Breast epithelium (tissue), 3 donors: ENCODE measurements at regions not wholly inside any gene's neighbourhood (a gene's known extent, or its start where the extent isn't known, plus 50 kb on each side); places are given as distances from the start of the nearest gene placed in this dataset.

ENCODE experiments used
- POLR2A ChIP-seq: fragments of 450-650 bp; IDR thresholded peaks from one replicate; pipeline ENCODE4 v1.6.1; 2016; ENCODE audit warnings: antibody characterized with exemption, mild to moderate bottlenecking, moderate library complexity
- TF ChIP-seq, protein P1 (sequence below), 3 donors: fragments of 450-650 bp; IDR thresholded peaks; one replicate each; pipeline ENCODE4 v1.5.1; 2016 to 2017; ENCODE audit warnings: antibody characterized with exemption in 3 of 3, mild to moderate bottlenecking in 3 of 3, moderate library complexity in 3 of 3

DNA sequence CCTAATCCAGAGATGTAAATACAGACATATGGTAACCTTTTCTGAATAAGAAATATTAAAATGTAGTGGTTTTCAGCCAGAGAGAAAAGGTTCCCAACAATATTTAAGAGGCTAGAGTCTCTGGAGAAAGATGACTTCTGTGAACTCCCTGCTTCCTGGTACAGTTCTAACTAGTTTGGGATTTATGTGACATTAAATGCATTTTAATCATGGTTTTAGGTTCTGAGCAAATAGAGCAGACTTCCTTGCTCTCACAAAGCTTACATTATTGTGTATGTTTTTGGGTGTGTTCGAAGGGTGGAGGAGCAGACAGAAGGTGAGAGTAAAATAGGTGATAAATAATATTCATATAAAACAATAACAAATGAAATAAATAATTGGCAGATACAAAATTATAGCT is 250.1 kb upstream of the LUZP2 start:
- TF ChIP-seq, protein P1, sequence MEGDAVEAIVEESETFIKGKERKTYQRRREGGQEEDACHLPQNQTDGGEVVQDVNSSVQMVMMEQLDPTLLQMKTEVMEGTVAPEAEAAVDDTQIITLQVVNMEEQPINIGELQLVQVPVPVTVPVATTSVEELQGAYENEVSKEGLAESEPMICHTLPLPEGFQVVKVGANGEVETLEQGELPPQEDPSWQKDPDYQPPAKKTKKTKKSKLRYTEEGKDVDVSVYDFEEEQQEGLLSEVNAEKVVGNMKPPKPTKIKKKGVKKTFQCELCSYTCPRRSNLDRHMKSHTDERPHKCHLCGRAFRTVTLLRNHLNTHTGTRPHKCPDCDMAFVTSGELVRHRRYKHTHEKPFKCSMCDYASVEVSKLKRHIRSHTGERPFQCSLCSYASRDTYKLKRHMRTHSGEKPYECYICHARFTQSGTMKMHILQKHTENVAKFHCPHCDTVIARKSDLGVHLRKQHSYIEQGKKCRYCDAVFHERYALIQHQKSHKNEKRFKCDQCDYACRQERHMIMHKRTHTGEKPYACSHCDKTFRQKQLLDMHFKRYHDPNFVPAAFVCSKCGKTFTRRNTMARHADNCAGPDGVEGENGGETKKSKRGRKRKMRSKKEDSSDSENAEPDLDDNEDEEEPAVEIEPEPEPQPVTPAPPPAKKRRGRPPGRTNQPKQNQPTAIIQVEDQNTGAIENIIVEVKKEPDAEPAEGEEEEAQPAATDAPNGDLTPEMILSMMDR (IDR thresholded peaks at IDR 0.05), result no peak
- TF ChIP-seq POLR2A, result no peak
